Left ventricle myocardium inferior (tissue), 1 donor: ENCODE measurements at regions not wholly inside any gene's neighbourhood (a gene's known extent, or its start where the extent isn't known, plus 50 kb on each side); places are given as distances from the start of the nearest gene placed in this dataset.

Experiments
- DNase-seq: peaks from one replicate; pipeline ENCODE4 v3.0.0-alpha.2; 2020
- H3K27ac ChIP-seq: fragments of 200-600 bp; replicated peaks from 2 replicates; pipeline ENCODE4 v1.8.0; 2021
- H3K27me3 ChIP-seq: fragments of 200-600 bp; 2 replicates; pipeline ENCODE4 v1.8.0; 2021; ENCODE audit warnings: low read depth
- H3K36me3 ChIP-seq: fragments of 200-600 bp; 2 replicates; pipeline ENCODE4 v1.8.0; 2021
- H3K4me1 ChIP-seq: fragments of 200-600 bp; 2 replicates; pipeline ENCODE4 v1.8.0; 2021
- H3K4me3 ChIP-seq: fragments of 200-600 bp; 2 replicates; pipeline ENCODE4 v1.8.0; 2021; ENCODE audit warnings: mild to moderate bottlenecking, moderate library complexity
- H3K9me3 ChIP-seq: fragments of 200-600 bp; replicated peaks from 2 replicates; pipeline ENCODE4 v1.8.0; 2021
- intact Hi-C: fragments of 100-400 bp; cut with micrococcal nuclease; formaldehyde crosslinking; loops from one replicate; pipeline ENCODE4 v1.11.0; 2022
- TF ChIP-seq, protein P1 (sequence below): fragments of 200-600 bp; IDR thresholded peaks from 2 replicates; pipeline ENCODE4 v1.8.0; 2021; ENCODE audit warnings: antibody characterized with exemption, mild to moderate bottlenecking, borderline replicate concordance
- donor health status: DM: no; HTN: yes; CAD: no; lungs with severe emphysema.

GRCh38 chr1:95582746-95583145 lies 348.7 kb downstream of the RWDD3 start:
- Histone ChIP-seq H3K4me1 (no peaks in the 10 kb centered on the region), H3K36me3 (no peaks in the 10 kb centered on the region), H3K27ac (no peak overlapping the region), H3K9me3 (no peaks in the 10 kb centered on the region), H3K4me3 (no peak overlapping the region), H3K27me3 (no peaks in the 10 kb centered on the region)
- intact Hi-C loops: no loop called here
- no peak for DNase-seq
- TF ChIP-seq, protein P1, sequence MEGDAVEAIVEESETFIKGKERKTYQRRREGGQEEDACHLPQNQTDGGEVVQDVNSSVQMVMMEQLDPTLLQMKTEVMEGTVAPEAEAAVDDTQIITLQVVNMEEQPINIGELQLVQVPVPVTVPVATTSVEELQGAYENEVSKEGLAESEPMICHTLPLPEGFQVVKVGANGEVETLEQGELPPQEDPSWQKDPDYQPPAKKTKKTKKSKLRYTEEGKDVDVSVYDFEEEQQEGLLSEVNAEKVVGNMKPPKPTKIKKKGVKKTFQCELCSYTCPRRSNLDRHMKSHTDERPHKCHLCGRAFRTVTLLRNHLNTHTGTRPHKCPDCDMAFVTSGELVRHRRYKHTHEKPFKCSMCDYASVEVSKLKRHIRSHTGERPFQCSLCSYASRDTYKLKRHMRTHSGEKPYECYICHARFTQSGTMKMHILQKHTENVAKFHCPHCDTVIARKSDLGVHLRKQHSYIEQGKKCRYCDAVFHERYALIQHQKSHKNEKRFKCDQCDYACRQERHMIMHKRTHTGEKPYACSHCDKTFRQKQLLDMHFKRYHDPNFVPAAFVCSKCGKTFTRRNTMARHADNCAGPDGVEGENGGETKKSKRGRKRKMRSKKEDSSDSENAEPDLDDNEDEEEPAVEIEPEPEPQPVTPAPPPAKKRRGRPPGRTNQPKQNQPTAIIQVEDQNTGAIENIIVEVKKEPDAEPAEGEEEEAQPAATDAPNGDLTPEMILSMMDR: no peak

DNA sequence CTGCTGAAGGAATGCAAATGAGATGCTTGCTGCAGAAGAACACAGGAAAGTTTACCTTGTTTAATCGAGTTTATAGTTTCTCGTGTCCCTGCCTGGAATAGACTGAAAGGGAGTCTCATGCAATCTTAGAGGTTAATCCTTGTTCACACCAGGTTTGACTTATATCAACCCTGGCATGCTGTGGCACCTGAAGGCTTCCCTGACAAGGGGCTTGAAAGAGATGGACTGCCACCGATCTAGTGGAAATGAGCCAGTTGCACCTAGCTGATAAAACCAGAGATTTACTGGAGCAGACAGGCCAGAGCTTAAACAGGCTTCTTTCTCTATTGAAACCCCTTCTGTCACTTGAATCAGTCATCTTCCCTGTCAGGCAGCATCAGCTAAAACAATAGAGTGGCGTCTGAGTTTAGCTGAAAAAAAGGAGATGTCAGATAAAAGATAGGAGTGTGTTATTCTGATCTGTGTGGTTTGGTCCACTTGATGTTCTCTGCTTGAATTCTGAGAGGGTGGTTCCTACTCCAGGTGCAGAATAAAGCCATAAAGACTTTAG lies 349.7 kb downstream of the RWDD3 start:
- intact Hi-C loops: no loop called here
- TF ChIP-seq, protein P1: no peak

DNA sequence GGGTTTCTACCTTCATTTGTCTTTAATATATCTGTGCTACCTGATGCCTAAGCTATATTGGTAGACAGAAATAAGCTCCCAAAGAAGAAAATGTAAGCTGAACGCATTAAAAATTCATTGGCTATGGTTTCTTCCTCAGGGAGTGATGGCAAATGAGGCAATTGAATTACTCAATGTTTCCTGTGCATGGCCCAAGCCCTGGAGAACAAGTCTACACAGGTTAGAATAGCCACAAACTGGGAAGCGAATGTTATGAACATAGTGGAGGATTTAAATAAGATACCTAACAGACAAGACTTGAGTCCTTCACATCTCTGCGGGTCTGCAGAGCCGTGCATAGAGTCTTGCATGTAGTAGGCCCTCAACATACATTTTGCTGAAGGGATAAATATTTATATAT lies 350.3 kb downstream of the RWDD3 start:
- TF ChIP-seq, protein P1: no peak
- no peaks in the 10 kb centered on the region for H3K36me3 ChIP-seq
- H3K27me3 ChIP-seq: no peaks in the 10 kb centered on the region
- no peak overlapping the region for H3K27ac ChIP-seq
- H3K9me3 ChIP-seq: peaks cover 11% of the 10 kb centered on the region
- H3K4me1 ChIP-seq: no peaks in the 10 kb centered on the region
- no peak for DNase-seq
- H3K4me3 ChIP-seq: no peak overlapping the region
- intact Hi-C loops: no loop called here

More for the DNA sequence above, 349.7 kb downstream of the RWDD3 start:
- H3K4me3 ChIP-seq: no peak overlapping the region
- H3K9me3 ChIP-seq: peaks cover 5% of the 10 kb centered on the region
- H3K36me3 ChIP-seq: no peaks in the 10 kb centered on the region
- no peaks in the 10 kb centered on the region for H3K27me3 ChIP-seq
- no peak for DNase-seq
- H3K4me1 ChIP-seq: no peaks in the 10 kb centered on the region
- no peak overlapping the region for H3K27ac ChIP-seq

- DNase-seq: no peak
- TF ChIP-seq, protein P1: no peak
- no peaks in the 10 kb centered on the region for H3K4me1 ChIP-seq
- peaks cover 23% of the 10 kb centered on the region for H3K9me3 ChIP-seq
- H3K36me3 ChIP-seq: no peaks in the 10 kb centered on the region
- intact Hi-C loops: no loop called here
- no peak overlapping the region for H3K4me3 ChIP-seq
- H3K27me3 ChIP-seq: no peaks in the 10 kb centered on the region
- H3K27ac ChIP-seq: no peak overlapping the region
Measured at GRCh38 chr1:95604771-95605170, 370.8 kb downstream of the RWDD3 start.

GRCh38 chr1:95614197-95614596 lies 380.2 kb downstream of the RWDD3 start:
- Histone ChIP-seq H3K36me3 (no peaks in the 10 kb centered on the region), H3K27me3 (no peaks in the 10 kb centered on the region), H3K27ac (no peak overlapping the region), H3K4me1 (no peaks in the 10 kb centered on the region), H3K4me3 (no peak overlapping the region), H3K9me3 (no peaks in the 10 kb centered on the region)
- TF ChIP-seq, protein P1: no peak
- intact Hi-C loops: no loop called here
- no peak for DNase-seq
